Nephron (organoid): ENCODE measurements at regions not wholly inside any gene's neighbourhood (a gene's known extent, or its start where the extent isn't known, plus 50 kb on each side); places are given as distances from the start of the nearest gene placed in this dataset.

ENCODE experiments used
- H3K27ac Mint-ChIP-seq, 3 experiments: 2 replicates each; pipeline ENCODE4 v1.8.0; 2020; ENCODE audit warnings: mixed read lengths in 3 of 3, mild to moderate bottlenecking in 2 of 3, moderate library complexity in 1 of 3
- H3K27me3 Mint-ChIP-seq: 2 replicates; pipeline ENCODE4 v1.8.0; 2021; ENCODE audit warnings: low read depth, mild to moderate bottlenecking, moderate library complexity, mixed read lengths
- H3K36me3 Mint-ChIP-seq: 2 replicates; pipeline ENCODE4 v1.8.0; 2020; ENCODE audit warnings: low read depth, mixed read lengths
- H3K4me1 Mint-ChIP-seq: 2 replicates; pipeline ENCODE4 v1.8.0; 2020; ENCODE audit warnings: mixed read lengths
- H3K4me3 Mint-ChIP-seq, 3 experiments: 2 replicates each; pipeline ENCODE4 v1.8.0; 2020; ENCODE audit warnings: mild to moderate bottlenecking in 3 of 3, mixed read lengths in 3 of 3, moderate library complexity in 2 of 3
- H3K9me3 Mint-ChIP-seq: 2 replicates; pipeline ENCODE4 v1.8.0; 2020; ENCODE audit warnings: mixed read lengths
- TF ChIP-seq, protein P1 (sequence below), 3 experiments: fragments of 200-600 bp; sonication (generic); IDR thresholded peaks; one replicate each; pipeline ENCODE4 v1.5.0; 2021; ENCODE audit warnings: antibody characterized with exemption in 3 of 3; ENCODE audit not compliant: unreplicated experiment in 3 of 3

DNA sequence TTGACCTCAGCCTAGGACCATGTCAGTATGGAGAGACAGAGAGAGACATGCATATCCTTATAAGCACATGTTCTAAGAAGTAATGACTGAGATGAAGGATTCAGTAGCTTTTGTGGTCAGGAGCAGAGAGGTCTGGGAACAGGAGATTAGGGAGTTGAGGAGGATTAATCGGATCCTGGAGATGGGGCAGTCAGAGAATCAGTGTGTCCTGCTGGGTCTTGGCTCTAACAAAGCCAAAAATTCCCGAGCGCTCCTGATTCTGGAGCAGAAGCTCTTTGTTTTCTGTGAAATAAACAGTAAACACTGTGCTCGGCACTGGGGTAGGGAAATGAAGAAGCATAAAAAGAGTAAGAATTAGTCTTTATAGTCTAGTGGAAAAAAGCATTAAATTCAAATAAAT, 520.0 kb upstream of the CLINT1 start:
- Mint-ChIP-seq H3K4me1 (peaks cover 12% of the 10 kb centered on the region), H3K27ac (no peak overlapping the region), H3K9me3 (peaks cover 3% of the 10 kb centered on the region), H3K36me3 (no peaks in the 10 kb centered on the region), H3K27me3 (peaks cover 9% of the 10 kb centered on the region), H3K4me3 (no peak overlapping the region)
- TF ChIP-seq, protein P1, sequence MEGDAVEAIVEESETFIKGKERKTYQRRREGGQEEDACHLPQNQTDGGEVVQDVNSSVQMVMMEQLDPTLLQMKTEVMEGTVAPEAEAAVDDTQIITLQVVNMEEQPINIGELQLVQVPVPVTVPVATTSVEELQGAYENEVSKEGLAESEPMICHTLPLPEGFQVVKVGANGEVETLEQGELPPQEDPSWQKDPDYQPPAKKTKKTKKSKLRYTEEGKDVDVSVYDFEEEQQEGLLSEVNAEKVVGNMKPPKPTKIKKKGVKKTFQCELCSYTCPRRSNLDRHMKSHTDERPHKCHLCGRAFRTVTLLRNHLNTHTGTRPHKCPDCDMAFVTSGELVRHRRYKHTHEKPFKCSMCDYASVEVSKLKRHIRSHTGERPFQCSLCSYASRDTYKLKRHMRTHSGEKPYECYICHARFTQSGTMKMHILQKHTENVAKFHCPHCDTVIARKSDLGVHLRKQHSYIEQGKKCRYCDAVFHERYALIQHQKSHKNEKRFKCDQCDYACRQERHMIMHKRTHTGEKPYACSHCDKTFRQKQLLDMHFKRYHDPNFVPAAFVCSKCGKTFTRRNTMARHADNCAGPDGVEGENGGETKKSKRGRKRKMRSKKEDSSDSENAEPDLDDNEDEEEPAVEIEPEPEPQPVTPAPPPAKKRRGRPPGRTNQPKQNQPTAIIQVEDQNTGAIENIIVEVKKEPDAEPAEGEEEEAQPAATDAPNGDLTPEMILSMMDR (IDR thresholded peaks at IDR 0.05; ENCODE audit: unreplicated experiment in 3 of 3): no peak

DNA sequence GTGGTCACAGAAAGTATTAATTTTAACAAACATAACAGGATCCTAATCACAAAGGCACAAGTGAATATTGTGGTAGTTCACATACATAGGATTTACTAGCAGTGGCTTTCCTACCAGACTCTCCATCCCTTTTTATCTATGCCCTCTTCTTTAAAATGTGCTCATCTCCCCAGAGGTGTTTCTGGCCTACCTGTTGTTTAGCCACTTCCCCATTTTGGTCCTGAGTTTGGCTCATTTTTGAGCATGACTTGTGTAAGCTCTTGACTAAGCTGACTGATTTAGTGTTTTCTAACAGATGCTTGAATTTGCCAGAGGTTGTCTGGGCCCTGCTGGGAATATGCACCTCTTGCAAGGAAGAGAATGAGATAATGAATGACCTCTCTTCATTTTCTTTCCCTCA, 517.7 kb upstream of the CLINT1 start:
- H3K27ac Mint-ChIP-seq: no peak overlapping the region
- no peaks in the 10 kb centered on the region for H3K36me3 Mint-ChIP-seq
- no peak overlapping the region for H3K4me3 Mint-ChIP-seq
- peaks cover 3% of the 10 kb centered on the region for H3K9me3 Mint-ChIP-seq
- TF ChIP-seq, protein P1 (IDR thresholded peaks at IDR 0.05; ENCODE audit: unreplicated experiment in 3 of 3): no peak
- H3K27me3 Mint-ChIP-seq: peaks cover 9% of the 10 kb centered on the region
- H3K4me1 Mint-ChIP-seq: peaks cover 3% of the 10 kb centered on the region

DNA sequence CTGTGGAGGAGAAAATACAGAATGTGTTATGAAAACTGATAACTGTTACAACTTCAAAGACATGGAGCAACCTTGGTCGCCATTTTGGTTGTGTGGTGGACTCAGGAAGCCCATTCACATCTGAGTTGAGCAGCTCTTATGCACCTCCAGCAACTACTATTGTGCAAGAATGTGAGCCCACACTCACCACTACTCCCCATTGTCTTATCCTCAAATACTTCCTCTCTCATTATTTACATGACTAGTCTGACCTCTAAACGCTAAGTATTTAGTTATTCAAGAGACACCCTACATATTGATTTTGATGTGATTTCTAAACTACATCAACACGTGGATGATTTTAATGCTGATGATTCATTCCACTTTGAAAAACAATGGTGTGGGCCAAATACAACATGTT, 516.6 kb upstream of the CLINT1 start:
- H3K9me3 Mint-ChIP-seq: peaks cover 3% of the 10 kb centered on the region

DNA sequence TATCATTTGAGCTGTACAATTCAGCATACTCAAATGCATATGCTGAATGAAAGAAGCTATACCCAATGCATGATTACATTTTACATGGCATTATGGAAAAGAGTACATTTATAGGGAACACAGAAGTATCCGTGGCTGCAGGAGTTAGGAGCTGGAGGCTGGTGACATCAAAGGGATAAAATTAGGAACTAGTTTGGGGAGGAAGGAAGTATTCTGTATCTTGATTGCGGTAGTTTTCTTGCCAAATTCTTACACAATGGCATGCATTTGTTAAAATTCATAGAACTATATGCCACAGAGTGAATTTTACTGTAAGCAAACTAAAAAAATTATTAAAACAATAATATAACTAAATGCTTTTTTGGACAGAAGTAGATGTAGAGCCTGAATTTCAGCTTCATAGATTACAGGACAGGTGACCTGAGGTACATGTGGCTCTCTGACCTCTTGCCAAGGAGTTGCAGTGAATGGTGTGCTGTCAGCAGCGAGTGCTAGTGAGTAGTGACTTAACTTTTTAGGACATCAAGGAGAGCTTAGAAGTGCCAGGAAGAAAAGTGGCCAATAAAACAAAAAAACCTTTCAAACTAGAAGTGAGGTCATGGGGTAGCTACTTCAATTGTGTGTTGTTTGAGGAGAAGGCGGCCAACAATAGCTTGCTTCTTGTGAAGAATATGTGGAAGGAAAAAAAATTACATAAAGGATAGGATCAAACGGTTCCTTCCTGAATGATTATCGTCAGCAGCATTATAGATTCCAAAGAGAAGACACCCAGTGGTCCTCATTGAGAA, 514.9 kb upstream of the CLINT1 start:
- Mint-ChIP-seq H3K27ac (no peak overlapping the region), H3K36me3 (no peaks in the 10 kb centered on the region), H3K27me3 (no peaks in the 10 kb centered on the region), H3K9me3 (peaks cover 3% of the 10 kb centered on the region), H3K4me3 (no peak overlapping the region), H3K4me1 (no peaks in the 10 kb centered on the region)
- TF ChIP-seq, protein P1 (IDR thresholded peaks at IDR 0.05; ENCODE audit: unreplicated experiment in 3 of 3): no peak

More for the DNA sequence above, 516.6 kb upstream of the CLINT1 start:
- no peaks in the 10 kb centered on the region for H3K4me1 Mint-ChIP-seq
- TF ChIP-seq, protein P1 (IDR thresholded peaks at IDR 0.05; ENCODE audit: unreplicated experiment in 3 of 3): no peak
- no peak overlapping the region for H3K4me3 Mint-ChIP-seq
- H3K27ac Mint-ChIP-seq: no peak overlapping the region
- peaks cover 2% of the 10 kb centered on the region for H3K27me3 Mint-ChIP-seq
- no peaks in the 10 kb centered on the region for H3K36me3 Mint-ChIP-seq

DNA sequence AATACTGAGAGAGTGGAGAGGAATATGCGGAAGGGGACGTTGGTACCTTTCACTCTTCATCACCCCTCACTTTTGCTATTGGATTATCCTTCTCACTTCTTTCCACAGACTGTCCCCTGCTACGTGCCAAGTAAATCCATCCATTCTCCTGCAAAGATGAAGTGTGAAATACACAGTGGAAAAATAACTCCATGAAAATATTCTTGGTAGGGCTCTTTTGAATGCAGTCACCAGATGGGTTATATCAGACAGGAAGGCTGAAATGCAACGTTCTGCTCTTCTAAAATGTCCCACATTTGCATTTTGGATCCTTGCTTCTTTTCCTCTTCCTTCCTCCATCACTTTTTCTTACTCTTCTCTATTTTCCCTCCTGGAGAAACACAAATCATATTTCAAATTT, 510.3 kb upstream of the CLINT1 start:
- Mint-ChIP-seq H3K27me3 (no peaks in the 10 kb centered on the region), H3K4me3 (no peak overlapping the region), H3K9me3 (no peaks in the 10 kb centered on the region), H3K4me1 (no peaks in the 10 kb centered on the region), H3K27ac (no peak overlapping the region), H3K36me3 (no peaks in the 10 kb centered on the region)
- TF ChIP-seq, protein P1 (IDR thresholded peaks at IDR 0.05; ENCODE audit: unreplicated experiment in 3 of 3): no peak

DNA sequence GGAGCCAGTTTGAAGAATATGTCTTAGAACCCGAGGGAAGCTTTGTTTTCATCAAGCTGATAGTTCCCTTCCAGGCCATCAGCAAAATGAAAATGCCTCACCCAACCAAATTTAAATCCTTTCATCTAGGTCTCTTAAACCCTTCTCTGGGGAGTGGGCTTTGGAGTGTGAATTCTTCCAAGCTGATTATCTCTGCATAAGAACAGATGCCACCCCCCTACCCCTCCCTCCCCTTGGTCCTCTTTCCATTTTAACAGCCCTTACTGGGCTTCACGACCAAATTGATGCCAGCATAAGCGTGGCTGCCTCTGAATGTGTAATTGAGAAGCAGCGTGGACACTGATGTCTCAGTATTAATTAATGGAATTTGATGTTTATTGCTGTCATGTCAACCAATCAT, 509.7 kb upstream of the CLINT1 start:
- TF ChIP-seq, protein P1 (IDR thresholded peaks at IDR 0.05; ENCODE audit: unreplicated experiment in 3 of 3): no peak
- H3K36me3 Mint-ChIP-seq: no peaks in the 10 kb centered on the region
- no peaks in the 10 kb centered on the region for H3K9me3 Mint-ChIP-seq
- H3K27me3 Mint-ChIP-seq: no peaks in the 10 kb centered on the region
- H3K4me1 Mint-ChIP-seq: no peaks in the 10 kb centered on the region
- no peak overlapping the region for H3K27ac Mint-ChIP-seq
- no peak overlapping the region for H3K4me3 Mint-ChIP-seq
